ENCODE measurements at regions not wholly inside any gene's neighbourhood (a gene's known extent, or its start where the extent isn't known, plus 50 kb on each side); places are given as distances from the start of the nearest gene placed in this dataset.

GRCh38 chr15:70269991-70270751, 172.5 kb upstream of the TLE3 start:
- no peak for DNase-seq

DNA sequence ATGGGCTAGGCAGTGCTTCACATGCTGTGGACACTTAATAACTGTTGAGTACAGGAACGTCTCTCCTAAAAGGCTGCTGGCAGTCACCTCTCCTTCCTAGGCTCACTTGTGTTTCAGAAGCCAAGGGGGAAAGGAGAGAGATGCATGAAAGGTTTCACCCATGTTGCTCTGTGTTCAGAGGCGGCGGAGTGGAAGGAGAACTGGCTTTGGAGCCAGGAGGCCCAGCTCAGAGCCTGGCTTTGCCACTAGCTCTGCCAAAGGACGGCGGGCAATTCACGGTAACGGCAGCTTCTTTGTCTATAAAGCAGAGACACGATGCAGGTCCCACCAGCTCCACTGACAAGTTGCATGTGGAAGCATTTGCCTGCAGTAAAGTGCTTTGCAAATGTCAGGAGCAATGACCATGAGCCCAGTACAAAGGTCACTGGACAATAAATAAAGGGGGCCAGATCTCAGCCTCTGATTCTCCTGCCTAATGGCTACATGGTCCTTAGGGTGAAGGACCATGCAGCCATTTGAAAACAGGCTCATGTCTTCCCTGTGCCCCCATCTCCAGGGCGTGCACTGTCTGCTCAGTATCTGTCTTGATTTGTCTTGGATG, 171.7 kb upstream of the TLE3 start:
- no peak for DNase-seq

GRCh38 chr15:70268698-70269251, 171.1 kb upstream of the TLE3 start:
- no peak for DNase-seq

GRCh38 chr15:70267879-70268278, 170.2 kb upstream of the TLE3 start:
- no peak for DNase-seq

DNA sequence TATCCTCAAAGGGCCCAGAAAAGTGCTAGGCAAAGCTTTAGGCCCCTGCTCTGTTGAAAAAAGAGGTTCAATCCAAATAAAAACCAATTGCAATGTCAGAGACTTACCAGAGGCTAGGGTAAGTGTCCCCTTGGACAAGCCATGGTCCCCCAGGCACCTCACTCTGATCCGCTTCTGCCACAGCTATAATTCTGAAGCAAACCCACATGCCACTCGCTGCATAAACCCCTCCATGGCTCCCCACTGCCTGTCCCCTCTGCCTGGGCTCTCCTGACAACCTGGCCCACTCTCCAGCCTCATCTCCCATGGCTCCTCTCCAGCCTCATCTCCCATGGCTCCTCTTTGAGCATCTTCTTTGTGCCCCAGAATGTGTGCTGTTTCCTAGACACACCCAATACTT, 169.6 kb upstream of the TLE3 start:
- DNase-seq = no peak

DNA sequence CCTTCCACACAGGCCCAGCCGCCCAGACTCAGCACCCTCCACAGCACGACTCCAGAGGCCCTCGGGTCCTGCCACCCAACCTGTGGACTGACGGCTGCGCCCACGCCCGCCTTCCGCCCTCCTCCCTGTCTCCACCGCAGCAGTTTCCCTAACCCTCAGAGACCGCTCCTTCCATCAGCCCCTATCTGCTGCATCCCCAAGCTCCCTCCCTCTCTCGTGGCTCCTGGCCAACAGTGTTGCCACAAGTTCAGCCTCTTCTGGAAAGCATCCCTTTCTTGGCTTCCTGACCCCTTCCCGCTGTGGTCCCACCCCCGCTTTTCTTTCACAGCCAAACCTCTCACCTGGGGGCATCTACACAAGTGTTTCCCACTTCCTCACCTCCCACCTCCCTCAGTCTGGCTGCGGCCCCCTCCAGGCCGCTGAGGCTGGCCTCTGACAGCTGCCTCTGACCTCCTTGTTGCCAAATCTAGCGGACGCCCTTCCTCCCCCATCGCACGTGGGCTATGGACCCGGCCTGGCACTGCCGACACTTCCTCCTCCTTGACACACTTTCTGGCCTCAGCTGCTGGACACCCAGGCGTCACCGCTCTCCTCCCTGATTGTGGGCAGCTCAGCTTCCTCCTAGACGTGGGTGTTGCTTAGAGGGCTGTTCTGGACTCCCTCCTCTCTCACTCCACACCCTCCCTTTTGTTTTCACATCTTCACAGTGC, 168.8 kb upstream of the TLE3 start:
- DNase-seq = no peak

DNA sequence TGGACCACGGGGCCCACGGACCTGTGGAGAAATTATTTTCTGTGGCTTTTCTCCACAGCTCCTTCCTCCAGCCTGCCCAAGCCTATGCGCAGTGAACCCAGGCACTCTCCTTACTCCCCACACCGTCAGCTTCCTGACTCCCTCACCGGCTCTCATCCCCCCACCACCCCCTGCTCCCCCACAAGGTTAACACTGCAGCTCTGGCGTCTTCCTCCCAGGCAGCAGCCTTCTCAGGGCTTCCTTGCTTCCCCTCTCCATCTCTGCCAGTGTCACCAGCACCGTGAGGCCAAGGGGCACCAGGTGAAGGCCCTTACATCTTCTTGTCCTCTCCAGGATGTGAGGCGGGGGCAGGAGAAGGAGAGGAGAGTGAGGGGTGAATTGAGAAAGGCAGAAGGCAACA, 168.3 kb upstream of the TLE3 start:
- DNase-seq = no peak

GRCh38 chr15:70265466-70265978, 167.8 kb upstream of the TLE3 start:
- no peak for DNase-seq

GRCh38 chr15:70264738-70265465, 167.2 kb upstream of the TLE3 start:
- DNase-seq = no peak

DNA sequence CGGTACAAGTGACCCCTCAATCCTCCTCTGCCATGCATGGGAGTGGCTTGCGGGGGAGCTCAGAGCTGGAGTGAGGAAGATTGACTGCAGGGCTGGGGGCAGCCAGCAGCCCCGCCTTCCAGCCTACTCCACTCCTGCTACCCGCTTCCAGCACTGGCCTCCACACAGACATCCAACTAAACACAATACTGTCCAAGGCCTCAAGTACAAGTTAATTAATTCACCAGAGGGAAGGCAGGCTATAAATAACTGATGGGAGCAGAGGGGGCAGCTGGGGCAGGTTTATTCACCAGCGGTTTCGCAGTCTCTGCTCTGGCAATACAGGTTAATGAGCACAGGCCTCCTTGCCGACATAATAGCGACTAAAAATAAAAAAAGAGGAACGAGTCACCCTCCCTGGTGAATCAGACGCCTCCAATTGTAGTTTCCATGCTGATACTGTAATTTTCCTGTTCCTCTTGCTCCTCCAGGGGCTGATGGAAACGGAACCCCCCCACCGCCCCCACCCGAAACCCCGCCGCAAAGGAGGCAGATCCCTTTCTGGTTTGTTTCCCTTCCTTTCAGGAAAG, 166.4 kb upstream of the TLE3 start:
- DNase-seq = peak; percentile 66

DNA sequence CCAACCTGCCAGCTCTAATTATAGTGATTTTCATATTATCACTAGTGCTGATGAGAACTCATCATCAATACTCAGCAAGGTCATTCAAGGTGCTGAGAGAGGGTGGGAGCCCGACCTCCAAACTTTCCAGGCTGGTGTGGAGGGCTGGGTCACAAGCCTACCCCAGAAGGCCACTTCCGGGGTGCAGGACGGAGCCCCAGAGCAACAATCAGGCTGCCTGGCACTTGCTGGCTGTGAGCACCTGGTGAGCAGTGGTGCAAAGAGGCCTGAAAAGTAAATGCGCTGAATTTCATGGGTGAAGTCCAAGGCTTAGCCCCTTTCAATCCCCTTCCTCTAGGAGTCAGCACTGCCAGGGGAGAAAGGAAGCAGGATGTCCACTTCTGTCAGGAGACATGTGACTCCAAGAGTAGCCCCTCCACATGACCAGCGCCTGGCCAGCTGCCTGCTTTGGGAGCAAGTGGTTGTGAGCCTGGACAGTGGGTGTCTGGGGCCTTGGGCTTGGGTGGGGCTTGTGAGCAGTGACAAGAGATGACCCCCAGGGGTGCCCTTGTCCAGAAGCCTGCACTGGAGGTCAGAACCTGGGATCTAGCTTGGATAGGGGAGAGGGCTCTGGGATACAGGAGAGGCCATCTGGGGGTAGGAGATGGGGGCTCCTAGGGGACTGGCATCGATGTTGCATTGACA, 165.0 kb upstream of the TLE3 start:
- no peak for DNase-seq

GRCh38 chr15:70262171-70262570, 164.5 kb upstream of the TLE3 start:
- no peak for DNase-seq

GRCh38 chr15:70261083-70261482, 163.4 kb upstream of the TLE3 start:
- DNase-seq = no peak

- DNase-seq = no peak
Observed at GRCh38 chr15:70260580-70260979, 162.9 kb upstream of the TLE3 start.

DNA sequence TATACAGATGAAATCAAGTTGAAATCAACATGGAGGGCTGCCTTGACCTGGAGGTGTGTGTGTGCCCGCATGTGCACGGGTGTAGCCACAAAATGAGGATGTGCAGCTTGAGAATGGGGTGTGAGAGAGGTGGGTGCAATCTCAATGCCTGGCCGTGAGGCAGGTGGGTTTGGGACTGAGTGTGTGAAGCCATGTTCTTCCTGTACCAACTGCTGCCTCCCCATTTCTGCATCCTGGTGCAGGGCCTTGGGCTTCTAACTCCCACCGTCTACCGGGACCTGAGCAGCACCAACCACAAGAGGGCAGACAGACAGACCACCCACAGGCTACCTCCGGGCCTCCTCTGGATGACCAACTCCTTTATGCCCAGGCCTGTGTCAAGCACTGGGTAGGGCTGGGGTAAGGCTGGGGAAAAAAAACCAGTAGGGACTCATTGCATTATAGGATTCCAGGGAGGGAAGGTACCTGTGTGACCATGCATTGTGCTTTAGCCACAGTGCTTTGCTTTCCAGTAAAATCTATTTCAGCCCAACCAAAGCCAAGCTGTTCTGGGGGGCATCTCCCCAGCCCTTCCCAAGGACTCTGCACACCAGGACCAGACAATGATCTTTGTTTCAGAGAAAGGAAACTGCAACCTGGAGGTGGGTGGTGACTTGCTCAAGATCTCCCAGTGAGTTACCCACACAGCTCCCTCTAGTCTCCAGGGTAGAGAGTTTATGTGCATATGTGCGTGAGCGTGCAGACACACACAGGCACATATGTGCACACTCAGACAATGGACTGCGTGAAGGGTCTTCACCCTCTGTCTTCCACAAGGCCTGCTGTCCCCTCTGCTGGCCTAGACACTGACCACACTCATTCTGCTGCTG, 162.2 kb upstream of the TLE3 start:
- DNase-seq = no peak

DNA sequence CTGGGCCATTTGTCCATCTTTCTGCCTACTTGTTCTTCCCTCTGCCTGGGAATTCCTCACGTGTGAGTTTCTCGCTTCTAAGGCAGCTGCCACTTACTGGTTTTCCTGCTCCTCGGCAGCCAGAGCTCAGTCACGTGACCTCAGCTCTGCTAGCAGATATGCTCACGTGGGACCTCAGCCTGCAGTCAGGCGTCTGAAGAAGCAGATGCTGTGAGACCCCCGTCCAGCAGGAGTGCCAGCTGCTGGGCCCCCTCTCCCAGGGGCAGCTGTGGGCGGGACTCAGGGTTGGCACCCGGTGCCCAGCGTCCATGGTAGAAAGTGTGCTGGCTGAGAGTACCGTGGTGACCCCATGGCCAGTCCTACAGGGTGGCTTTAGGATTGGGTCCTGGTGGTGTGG, 161.3 kb upstream of the TLE3 start:
- DNase-seq = no peak

- no peak for DNase-seq
Observed at GRCh38 chr15:70258369-70259027, 160.8 kb upstream of the TLE3 start.

DNA sequence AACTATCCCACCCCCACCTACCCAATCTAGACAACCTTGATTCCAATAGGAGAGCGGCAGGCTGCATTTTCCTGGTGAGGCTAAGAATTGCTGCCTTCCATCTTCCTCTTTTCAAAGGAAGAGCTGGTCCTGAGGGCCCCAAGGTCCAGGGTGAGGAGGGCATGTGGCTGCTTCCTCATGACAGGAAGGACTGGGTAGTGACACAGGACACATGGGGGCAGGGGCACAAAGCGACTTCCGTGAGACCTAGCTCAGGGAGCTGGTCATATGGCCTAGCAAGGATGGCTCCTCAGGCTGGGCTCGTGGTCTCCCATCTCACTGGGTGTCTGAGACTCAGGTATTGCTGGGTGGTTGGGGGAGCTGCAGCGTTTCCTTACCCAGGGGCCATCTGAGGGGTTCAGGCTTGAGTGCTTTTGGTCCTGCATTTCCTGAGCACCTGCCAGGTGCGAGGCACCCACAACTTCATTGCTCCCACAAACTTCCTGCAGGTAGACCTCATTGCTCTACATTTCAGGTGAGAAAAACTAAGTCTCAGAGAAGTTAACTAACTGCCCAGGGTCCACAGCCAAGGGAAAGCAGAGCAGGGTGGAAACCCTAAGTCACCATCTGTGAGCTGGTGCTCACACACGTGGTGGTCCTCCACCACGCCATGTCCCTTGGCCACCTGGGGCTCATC, 160.0 kb upstream of the TLE3 start:
- DNase-seq = no peak

DNA sequence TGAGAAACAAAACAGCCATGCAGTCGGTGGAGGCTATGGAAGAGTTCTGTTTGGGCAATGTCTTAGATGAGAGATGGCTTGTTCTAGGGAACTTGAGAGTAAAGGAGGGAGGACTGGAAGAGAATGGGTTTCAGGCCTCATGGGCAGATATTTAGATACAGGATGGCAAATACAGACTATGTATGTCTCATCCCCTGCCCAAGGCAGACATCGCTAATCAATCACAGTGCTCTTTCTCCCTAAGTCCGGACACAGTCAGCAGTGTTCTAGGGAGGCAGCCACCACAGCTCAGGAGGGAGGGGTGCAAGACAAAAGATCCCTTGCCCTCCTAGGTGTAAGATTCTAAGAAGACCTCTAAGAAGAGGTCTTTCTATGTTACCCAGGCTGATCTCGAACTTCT, 159.3 kb upstream of the TLE3 start:
- DNase-seq = no peak
